Psoas muscle (tissue), 7 donors: ENCODE measurements at regions not wholly inside any gene's neighbourhood (a gene's known extent, or its start where the extent isn't known, plus 50 kb on each side); places are given as distances from the start of the nearest gene placed in this dataset.

ENCODE experiments used
- ATAC-seq, 4 donors: fragments of 200-7000 bp; cut with Tn5 transposase; one replicate each; pipeline ENCODE4 v1.9.1; 2020; ENCODE audit warnings: moderate library complexity in 3 of 4, mild to moderate bottlenecking in 2 of 4
- DNase-seq, 2 donors: peaks; one replicate each; pipeline ENCODE4 v3.0.0-alpha.2; 2020
- H3K27ac ChIP-seq: fragments of 200-600 bp; one replicate; pipeline ENCODE4 v1.8.0; 2022
- H3K27me3 ChIP-seq, 3 donors: fragments of 200-600 bp in 1 of 3; one replicate each; pipeline versions ENCODE4 v1.6.1 to v1.8.0; 2013 to 2022; ENCODE audit warnings: low read length in 2 of 3, mild to moderate bottlenecking in 2 of 3, moderate library complexity in 1 of 3; ENCODE audit not compliant: insufficient read depth in 3 of 3
- H3K36me3 ChIP-seq, 2 donors: fragments of 200-600 bp in 1 of 2; one replicate each; pipeline versions ENCODE4 v1.6.1 to v1.8.0; 2013 to 2022; ENCODE audit warnings: low read depth in 1 of 2, mild to moderate bottlenecking in 1 of 2, moderate library complexity in 1 of 2; ENCODE audit not compliant: insufficient read depth in 1 of 2
- H3K4me1 ChIP-seq: fragments of 200-600 bp; one replicate; pipeline ENCODE4 v1.8.0; 2022
- H3K4me3 ChIP-seq: fragments of 200-600 bp; one replicate; pipeline ENCODE4 v1.8.0; 2022; ENCODE audit warnings: mild to moderate bottlenecking
- H3K9me3 ChIP-seq: fragments of 200-600 bp; one replicate; pipeline ENCODE4 v1.8.0; 2022
- WGBS, 3 donors: extraction: QIAGEN DNeasy Blood & Tissue Kit; methylation state at CpG; one replicate each; pipeline versions ENCODE4 v1.1.6 to v1.1.7; 2013; 5-methylcytosine and 5-hydroxymethylcytosine counted together
- intact Hi-C, 2 donors: fragments of 100-400 bp; cut with DNase I; formaldehyde crosslinking; loops; one replicate each; pipeline versions ENCODE4 v1.11.0 to v1.14.2; 2022
- TF ChIP-seq, protein P1 (sequence below): fragments of 200-600 bp; IDR thresholded peaks from one replicate; pipeline ENCODE4 v1.8.0; 2022; ENCODE audit warnings: antibody characterized with exemption
- donor health status: healthy with polysubstance abuse.
- donor health status: DM: no; HTN: no; CAD: no; lungs with moderate emphysema.
- donor health status: Bipolar disorder and iron deficiency.
- donor health status: healthy.
- donor health status: DM: yes; HTN: yes; CAD: no.
- donor health status: DM: no; HTN: no; CAD: no.
- donor health status: DM: yes; HTN: yes; CAD: no.

DNA sequence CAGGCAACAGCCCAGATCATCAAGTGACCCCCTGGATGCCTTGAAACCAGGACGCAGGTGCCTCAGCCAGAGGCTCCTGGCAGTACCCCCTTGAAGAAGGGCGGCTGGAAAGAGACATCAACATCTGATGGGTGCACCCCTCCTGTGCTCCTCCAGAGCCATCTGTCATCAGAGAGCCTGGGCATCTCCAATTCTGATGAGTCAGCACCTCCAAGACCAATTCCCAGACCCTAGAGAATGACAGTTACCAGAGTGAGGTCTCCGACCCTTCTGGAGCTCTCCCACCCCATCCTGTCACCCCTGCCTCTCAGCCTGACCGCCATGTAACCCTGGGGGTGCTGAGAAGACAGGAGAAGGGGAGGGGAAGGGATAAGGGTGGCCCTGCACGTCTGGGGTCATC is 433.7 kb downstream of the SOX9 start:
- H3K27me3 ChIP-seq = peaks cover 0 to 2% (median 0%) of the 10 kb centered on the region in 3 donors
- H3K27ac ChIP-seq = no peak overlapping the region
- H3K4me3 ChIP-seq = no peak overlapping the region
- DNase-seq (no peak), ATAC-seq (no peak)
- WGBS, 3 donors = 57 to 72% (median 70%) methylated on average over 5 of the region's 5 CpGs
- no peaks in the 10 kb centered on the region for H3K36me3 ChIP-seq
- H3K4me1 ChIP-seq = no peaks in the 10 kb centered on the region
- TF ChIP-seq, protein P1, sequence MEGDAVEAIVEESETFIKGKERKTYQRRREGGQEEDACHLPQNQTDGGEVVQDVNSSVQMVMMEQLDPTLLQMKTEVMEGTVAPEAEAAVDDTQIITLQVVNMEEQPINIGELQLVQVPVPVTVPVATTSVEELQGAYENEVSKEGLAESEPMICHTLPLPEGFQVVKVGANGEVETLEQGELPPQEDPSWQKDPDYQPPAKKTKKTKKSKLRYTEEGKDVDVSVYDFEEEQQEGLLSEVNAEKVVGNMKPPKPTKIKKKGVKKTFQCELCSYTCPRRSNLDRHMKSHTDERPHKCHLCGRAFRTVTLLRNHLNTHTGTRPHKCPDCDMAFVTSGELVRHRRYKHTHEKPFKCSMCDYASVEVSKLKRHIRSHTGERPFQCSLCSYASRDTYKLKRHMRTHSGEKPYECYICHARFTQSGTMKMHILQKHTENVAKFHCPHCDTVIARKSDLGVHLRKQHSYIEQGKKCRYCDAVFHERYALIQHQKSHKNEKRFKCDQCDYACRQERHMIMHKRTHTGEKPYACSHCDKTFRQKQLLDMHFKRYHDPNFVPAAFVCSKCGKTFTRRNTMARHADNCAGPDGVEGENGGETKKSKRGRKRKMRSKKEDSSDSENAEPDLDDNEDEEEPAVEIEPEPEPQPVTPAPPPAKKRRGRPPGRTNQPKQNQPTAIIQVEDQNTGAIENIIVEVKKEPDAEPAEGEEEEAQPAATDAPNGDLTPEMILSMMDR = no peak
- intact Hi-C loops = no loop called here
- H3K9me3 ChIP-seq = no peaks in the 10 kb centered on the region

DNA sequence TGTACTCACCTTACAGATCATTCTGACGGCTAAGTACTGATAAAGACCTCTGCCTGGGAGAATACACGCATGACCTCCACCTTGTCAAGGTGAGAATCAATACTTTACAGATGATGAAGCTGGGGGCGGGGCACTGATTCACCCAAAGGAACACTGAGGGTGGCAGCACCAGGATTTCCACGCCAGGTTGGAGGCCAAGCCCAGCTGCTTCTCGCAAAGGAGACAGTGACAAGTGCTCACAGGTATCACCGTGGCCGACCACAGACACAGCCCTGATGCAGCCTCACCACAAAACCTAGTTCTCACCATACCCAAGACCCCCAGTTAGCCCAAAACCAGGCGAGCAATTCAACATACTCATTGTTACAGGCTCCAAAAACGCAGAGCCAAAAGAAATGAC is 434.2 kb downstream of the SOX9 start:
- TF ChIP-seq, protein P1 = no peak
- ATAC-seq (no peak), DNase-seq (no peak)
- H3K9me3 ChIP-seq = no peaks in the 10 kb centered on the region
- no peak overlapping the region for H3K27ac ChIP-seq
- WGBS, 3 donors = 76 to 84% (median 80%) methylated on average over 9 of the region's 9 CpGs
- no peaks in the 10 kb centered on the region for H3K4me1 ChIP-seq
- peaks cover 0 to 2% (median 0%) of the 10 kb centered on the region in 3 donors for H3K27me3 ChIP-seq
- no peaks in the 10 kb centered on the region for H3K36me3 ChIP-seq
- no peak overlapping the region for H3K4me3 ChIP-seq
- intact Hi-C loops = no loop called here

DNA sequence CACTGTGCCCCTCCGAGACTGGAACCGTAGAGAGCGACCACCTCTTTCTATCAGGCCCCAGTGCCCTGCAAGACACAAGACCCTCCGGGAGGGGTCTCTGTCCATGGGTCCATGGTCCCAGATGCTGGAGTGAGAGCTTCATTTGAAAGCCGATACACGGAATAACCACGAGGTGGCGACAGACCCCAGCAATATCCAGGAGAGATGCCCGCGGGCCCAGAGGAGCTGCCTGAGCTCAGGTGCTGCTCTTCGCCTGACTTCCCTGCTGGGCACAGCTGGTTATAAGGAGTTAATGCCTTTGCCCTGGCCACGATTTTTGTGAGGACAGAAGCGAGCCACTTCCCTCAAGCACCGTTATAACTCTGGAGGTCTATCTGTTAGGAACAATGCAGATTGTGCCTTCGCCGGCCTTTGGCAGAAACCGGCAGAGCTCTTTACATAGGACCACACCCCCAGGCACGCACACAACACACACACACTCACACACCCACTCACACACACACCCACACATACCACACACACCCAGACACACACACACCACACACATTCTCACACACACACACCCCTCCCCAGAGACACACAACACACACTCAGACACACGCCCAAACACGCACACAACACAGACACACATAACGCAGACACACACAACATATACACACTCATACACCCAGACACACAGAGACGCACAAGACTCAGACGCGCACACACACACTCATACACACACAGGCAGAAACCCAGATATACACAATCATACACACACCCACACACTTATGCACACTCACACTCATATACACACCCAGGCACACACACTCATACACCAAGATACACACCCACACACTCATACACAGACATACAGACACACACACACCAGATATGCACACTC is 436.4 kb downstream of the SOX9 start:
- Histone ChIP-seq H3K4me1 (no peaks in the 10 kb centered on the region), H3K4me3 (no peak overlapping the region), H3K9me3 (no peaks in the 10 kb centered on the region), H3K27ac (no peak overlapping the region), H3K27me3 (peaks cover 0 to 2% (median 0%) of the 10 kb centered on the region in 3 donors), H3K36me3 (no peaks in the 10 kb centered on the region)
- DNase-seq (peak; percentile 35 to 63), ATAC-seq (peak in 2 of 4 donors; percentile 39 to 54)
- intact Hi-C loops = no loop called here
- TF ChIP-seq, protein P1 = peak; percentile 57
- 36 to 38% (median 37%) methylated on average over 24 of the region's 24 CpGs for WGBS, 3 donors

DNA sequence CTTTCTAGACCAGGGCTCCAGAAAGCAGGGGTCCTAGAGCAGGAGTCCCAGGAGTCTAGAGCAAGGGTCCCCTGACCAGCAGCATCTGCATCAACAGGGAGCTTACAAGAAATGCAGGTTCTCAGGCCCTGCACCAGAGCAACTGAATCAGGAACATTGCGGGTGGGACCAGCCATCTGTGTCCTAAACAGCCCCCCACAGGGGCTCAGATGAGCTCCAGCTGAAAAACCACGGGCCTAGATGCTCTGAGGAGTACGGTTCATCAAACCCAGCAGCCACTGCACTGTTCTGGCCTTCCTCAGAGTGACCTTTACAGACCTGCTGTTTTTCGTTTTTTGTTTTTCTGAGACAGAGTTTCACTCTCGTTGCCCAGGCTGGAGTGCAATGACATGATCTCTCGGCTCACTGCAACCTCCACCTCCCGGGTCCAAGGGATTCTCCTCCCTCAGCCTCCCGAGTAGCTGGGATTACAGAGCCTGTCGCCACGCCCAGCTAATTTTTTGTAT is 438.2 kb downstream of the SOX9 start:
- Histone ChIP-seq H3K4me3 (no peak overlapping the region), H3K4me1 (no peaks in the 10 kb centered on the region), H3K27ac (no peak overlapping the region), H3K9me3 (no peaks in the 10 kb centered on the region), H3K36me3 (no peaks in the 10 kb centered on the region), H3K27me3 (peaks cover 0 to 2% (median 0%) of the 10 kb centered on the region in 3 donors)
- intact Hi-C loops = no loop called here
- TF ChIP-seq, protein P1 = no peak
- DNase-seq (no peak), ATAC-seq (no peak)
- 84 to 90% (median 85%) methylated on average over 10 of the region's 10 CpGs for WGBS, 3 donors
